ENCODE measurements at regions not wholly inside any gene's neighbourhood (a gene's known extent, or its start where the extent isn't known, plus 50 kb on each side); places are given as distances from the start of the nearest gene placed in this dataset.

DNA sequence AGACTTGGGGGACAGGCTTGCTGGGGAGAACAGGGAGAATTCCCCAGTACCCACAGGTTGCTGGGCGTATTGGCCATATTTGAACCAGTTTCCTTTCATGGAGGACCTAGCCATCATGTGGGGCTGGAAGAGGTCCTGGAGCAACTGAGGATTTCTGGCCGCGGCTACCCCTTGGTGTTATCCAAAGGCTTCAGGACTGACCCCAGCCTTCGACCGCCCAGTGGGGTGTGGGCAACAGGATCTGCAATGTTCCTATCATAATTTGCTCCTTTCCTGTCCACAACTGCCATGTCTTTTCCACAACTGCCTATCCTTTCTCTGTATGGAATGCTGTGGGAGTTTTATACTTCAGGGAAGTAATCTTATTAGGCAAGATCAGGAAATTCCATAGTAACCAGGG is 1053.6 kb upstream of the SLC39A10 start:
- Histone ChIP-seq H4K20me1 (ENCODE audit: insufficient read depth, low read length) (no peaks in the 10 kb centered on the region), H3K79me2 (ENCODE audit: insufficient read depth, low read depth, low read length) (no peaks in the 10 kb centered on the region), H3K4me1 (ENCODE audit: insufficient read depth, low read length, poor library complexity, severe bottlenecking) (no peaks in the 10 kb centered on the region), H3K27ac (ENCODE audit: low read depth, low read length, poor library complexity, severe bottlenecking) (no peak overlapping the region), H3K36me3 (ENCODE audit: insufficient read depth, low read length) (no peaks in the 10 kb centered on the region), H3K4me2 (ENCODE audit: low read length) (no peak overlapping the region), H3K9me2 (ENCODE audit: insufficient read depth, low read length) (no peaks in the 10 kb centered on the region), H3K4me3 (ENCODE audit: low read depth, low read length, poor library complexity, severe bottlenecking) (no peak overlapping the region), H2AFZ (ENCODE audit: low read length) (no peak overlapping the region), H3K9me3 (ENCODE audit: low read length) (no peaks in the 10 kb centered on the region)
- ChIA-PET POLR2A (no interaction called here), CTCF (ENCODE audit: unreplicated experiment) (no interaction called here)
- intact Hi-C loops (cut with micrococcal nuclease; ENCODE audit: unreplicated experiment), result no loop called here
- TF ChIP-seq EZH2phosphoT487 (IDR thresholded peaks at IDR 0.05; ENCODE audit: borderline replicate concordance, low read depth, low read length) (no peak), CTCF (conservative IDR thresholded peaks at IDR 0.05; ENCODE audit: low read length) (no peak)
- no peak for DNase-seq (ENCODE audit: low spot score)
- BruUV-seq (replicated peaks), result no TSS peak

- Histone ChIP-seq H2AFZ (ENCODE audit: low read length) (no peak overlapping the region), H4K20me1 (ENCODE audit: insufficient read depth, low read length) (no peaks in the 10 kb centered on the region), H3K36me3 (ENCODE audit: insufficient read depth, low read length) (no peaks in the 10 kb centered on the region), H3K9me3 (ENCODE audit: low read length) (no peaks in the 10 kb centered on the region), H3K9me2 (ENCODE audit: insufficient read depth, low read length) (no peaks in the 10 kb centered on the region), H3K27ac (ENCODE audit: low read depth, low read length, poor library complexity, severe bottlenecking) (no peak overlapping the region), H3K4me1 (ENCODE audit: insufficient read depth, low read length, poor library complexity, severe bottlenecking) (no peaks in the 10 kb centered on the region), H3K4me3 (ENCODE audit: low read depth, low read length, poor library complexity, severe bottlenecking) (no peak overlapping the region), H3K4me2 (ENCODE audit: low read length) (no peak overlapping the region), H3K79me2 (ENCODE audit: insufficient read depth, low read depth, low read length) (no peaks in the 10 kb centered on the region)
- ChIA-PET POLR2A (no interaction called here), CTCF (ENCODE audit: unreplicated experiment) (no interaction called here)
- TF ChIP-seq EZH2phosphoT487 (IDR thresholded peaks at IDR 0.05; ENCODE audit: borderline replicate concordance, low read depth, low read length) (no peak), CTCF (conservative IDR thresholded peaks at IDR 0.05; ENCODE audit: low read length) (no peak)
- no TSS peak for BruUV-seq (replicated peaks)
- intact Hi-C loops (cut with micrococcal nuclease; ENCODE audit: unreplicated experiment), result no loop called here
- no peak for DNase-seq (ENCODE audit: low spot score)
Measured at GRCh38 chr2:194602750-194603149, 1054.3 kb upstream of the SLC39A10 start.

GRCh38 chr2:194591192-194591591 is 1065.8 kb upstream of the SLC39A10 start:
- CTCF ChIA-PET (ENCODE audit: unreplicated experiment), result no interaction called here
- no peak for DNase-seq (ENCODE audit: low spot score)

More at GRCh38 chr2:194591192-194591591, 1065.8 kb upstream of the SLC39A10 start:
- BruUV-seq (replicated peaks), result no TSS peak
- Histone ChIP-seq H3K4me3 (ENCODE audit: low read depth, low read length, poor library complexity, severe bottlenecking) (no peak overlapping the region), H3K9me3 (ENCODE audit: low read length) (no peaks in the 10 kb centered on the region), H3K79me2 (ENCODE audit: insufficient read depth, low read depth, low read length) (no peaks in the 10 kb centered on the region), H3K4me1 (ENCODE audit: insufficient read depth, low read length, poor library complexity, severe bottlenecking) (no peaks in the 10 kb centered on the region), H3K9me2 (ENCODE audit: insufficient read depth, low read length) (no peaks in the 10 kb centered on the region), H2AFZ (ENCODE audit: low read length) (no peak overlapping the region), H3K27ac (ENCODE audit: low read depth, low read length, poor library complexity, severe bottlenecking) (no peak overlapping the region), H3K36me3 (ENCODE audit: insufficient read depth, low read length) (no peaks in the 10 kb centered on the region), H4K20me1 (ENCODE audit: insufficient read depth, low read length) (no peaks in the 10 kb centered on the region), H3K4me2 (ENCODE audit: low read length) (no peak overlapping the region)
- POLR2A ChIA-PET, result no interaction called here
- TF ChIP-seq CTCF (conservative IDR thresholded peaks at IDR 0.05; ENCODE audit: low read length) (no peak), EZH2phosphoT487 (IDR thresholded peaks at IDR 0.05; ENCODE audit: borderline replicate concordance, low read depth, low read length) (no peak)
- intact Hi-C loops (cut with micrococcal nuclease; ENCODE audit: unreplicated experiment), result no loop called here
